ENCODE measurements at regions not wholly inside any gene's neighbourhood (a gene's known extent, or its start where the extent isn't known, plus 50 kb on each side); places are given as distances from the start of the nearest gene placed in this dataset.

GRCh38 chr3:56899078-56899477 is 97.3 kb upstream of the ARHGEF3 start:
- TF ChIP-seq, protein P1, sequence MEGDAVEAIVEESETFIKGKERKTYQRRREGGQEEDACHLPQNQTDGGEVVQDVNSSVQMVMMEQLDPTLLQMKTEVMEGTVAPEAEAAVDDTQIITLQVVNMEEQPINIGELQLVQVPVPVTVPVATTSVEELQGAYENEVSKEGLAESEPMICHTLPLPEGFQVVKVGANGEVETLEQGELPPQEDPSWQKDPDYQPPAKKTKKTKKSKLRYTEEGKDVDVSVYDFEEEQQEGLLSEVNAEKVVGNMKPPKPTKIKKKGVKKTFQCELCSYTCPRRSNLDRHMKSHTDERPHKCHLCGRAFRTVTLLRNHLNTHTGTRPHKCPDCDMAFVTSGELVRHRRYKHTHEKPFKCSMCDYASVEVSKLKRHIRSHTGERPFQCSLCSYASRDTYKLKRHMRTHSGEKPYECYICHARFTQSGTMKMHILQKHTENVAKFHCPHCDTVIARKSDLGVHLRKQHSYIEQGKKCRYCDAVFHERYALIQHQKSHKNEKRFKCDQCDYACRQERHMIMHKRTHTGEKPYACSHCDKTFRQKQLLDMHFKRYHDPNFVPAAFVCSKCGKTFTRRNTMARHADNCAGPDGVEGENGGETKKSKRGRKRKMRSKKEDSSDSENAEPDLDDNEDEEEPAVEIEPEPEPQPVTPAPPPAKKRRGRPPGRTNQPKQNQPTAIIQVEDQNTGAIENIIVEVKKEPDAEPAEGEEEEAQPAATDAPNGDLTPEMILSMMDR (IDR thresholded peaks at IDR 0.05) = no peak
- TF ChIP-seq POLR2A (IDR thresholded peaks at IDR 0.05) (no peak), POLR2AphosphoS5 (IDR thresholded peaks at IDR 0.05) (no peak)

All from stomach (tissue), 4 donors.